HG03139 (cell line): ENCODE measurements at regions not wholly inside any gene's neighbourhood (a gene's known extent, or its start where the extent isn't known, plus 50 kb on each side); places are given as distances from the start of the nearest gene placed in this dataset.
"Not testable (repeated sequence)": the region's sequence is repeated elsewhere in the genome, so short reads cannot be mapped to it uniquely, and the experiment has no call there.

Experiments
- ATAC-seq: cut with Tn5 transposase; IDR thresholded peaks from one replicate; pipeline ENCODE4 v1.9.1; 2021; ENCODE audit not compliant: unreplicated experiment

DNA sequence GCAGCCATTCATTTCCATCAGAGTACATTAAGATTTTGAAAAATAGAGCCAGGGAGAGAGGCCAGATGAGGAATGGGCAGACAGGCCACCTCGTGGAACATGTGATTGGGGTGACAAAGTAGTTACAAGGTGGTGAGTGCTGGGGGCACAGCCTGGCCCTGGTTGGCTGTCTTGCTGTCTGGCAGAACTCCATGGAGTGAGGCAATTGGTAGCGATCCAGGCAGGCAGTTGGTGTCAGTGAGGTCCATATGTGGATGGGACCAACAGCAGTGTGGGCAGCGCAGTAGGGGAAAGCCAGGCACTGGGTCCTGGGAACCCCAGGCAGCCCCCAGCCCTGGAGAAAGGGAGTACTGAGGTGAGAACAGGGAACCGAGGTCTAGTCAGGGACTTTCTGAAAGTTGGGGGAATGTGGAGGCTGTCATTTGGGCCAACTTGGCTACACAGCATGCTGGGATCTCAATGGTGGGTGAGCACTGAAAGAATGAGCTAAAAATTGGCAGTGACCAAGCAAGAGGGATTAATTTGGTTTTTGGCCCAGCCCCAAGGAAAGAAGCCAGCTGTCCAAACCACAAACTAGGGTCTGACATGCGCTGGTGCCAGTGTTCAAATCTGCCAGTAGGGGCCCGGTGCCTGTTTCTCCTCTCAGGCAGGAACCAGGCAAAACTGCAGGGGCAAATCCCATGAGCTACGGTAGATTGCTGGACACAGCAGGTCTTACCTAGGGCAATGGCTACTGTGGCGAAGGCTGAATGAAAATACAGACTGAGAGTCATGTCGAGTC is 61.4 kb upstream of the E2F3 start:
- no peak for ATAC-seq

DNA sequence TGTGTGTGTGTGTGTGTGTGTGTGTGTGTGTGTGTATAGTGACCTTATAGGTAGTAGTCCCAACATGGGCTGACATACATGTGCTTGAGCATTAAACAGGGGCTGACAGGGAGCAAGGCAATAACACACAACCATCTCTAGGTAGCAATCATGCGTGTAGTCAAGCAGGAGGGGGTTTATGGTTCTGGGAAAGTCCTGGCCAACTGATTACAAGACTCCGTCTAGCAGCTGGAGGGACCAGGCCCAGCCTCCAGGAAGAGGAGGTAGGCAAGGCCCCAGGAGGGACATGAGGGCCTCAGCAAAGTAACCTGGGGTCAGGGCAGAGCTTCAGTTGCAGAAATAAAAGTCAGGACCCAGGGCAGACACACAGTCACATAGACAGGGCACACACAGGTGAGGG is 60.6 kb upstream of the E2F3 start:
- ATAC-seq, result no peak

DNA sequence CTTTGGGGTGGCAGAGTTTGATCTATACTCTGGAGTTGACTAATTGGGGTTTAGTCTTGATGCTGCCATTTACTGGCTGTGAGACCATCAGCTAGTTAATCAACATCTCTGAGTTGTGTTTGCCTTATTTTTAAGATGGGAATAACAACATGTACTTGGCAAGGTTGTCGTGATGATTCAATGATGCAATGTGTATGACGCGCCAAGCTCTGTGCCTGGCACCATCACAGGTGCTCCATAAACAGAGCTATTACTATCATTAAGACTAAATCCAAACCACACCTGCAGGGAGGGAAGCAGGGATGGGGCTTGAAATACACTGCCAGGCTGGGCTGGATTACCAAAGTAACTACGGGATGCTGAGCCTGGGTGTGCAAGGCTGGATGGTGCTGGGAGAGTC is 60.1 kb upstream of the E2F3 start:
- no peak for ATAC-seq

DNA sequence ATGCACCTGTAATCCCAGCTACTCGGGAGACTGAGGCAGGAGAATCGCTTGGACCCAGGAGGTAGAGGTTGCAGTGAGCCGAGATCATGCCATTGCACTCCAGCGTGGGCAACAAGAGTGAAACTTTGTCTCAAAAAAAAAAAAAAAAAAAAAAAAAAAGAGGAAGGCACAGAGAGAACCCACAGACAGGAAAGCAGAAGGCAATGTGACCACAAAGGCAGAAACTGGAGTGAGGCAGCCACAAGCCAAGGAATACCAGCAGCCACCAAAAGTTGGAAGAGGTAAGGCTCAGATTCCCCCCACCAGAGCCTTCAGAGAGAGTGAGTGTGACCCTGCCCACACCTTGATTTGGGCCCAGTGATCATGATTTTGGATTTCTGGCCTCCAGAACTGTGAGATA is 54.7 kb upstream of the E2F3 start:
- not testable (repeated sequence) for ATAC-seq

DNA sequence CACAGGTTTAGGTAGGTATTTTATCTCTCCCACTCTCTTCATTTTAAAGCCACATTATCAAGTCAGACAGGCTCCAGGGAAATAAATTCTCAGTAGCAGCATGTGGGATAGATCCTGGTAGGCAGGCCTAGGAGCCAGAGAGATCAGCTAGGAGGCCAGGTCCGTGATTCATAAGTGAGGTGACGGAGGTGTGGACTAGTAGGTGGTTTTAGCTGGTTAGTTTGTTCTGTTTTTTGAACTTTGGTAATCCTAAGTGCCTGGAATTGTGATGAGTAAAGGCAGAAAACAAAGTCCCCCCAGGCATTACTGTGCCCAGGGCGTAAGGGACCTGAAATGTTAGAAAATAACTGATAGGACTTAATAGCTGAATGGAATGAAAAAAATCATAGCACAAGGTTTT is 53.6 kb upstream of the E2F3 start:
- ATAC-seq, result no peak

DNA sequence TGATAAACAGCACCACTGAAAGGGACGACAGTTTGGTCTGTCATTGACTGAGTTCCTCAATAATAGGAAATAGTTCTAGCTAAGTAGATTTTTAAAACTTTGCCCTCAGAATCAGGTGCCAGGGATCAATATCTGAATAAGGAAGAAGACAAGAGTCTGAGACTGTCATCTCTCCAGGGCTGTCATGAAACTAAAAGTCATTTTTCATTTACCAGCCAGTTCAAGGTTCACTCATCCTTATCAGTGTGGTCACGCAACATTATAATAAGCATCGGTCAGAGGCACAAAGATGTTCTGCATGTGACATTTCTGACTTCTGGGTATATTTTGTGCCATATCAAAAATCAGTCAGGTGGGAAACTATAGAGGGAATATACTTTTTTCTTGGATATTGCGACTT is 52.5 kb upstream of the E2F3 start:
- ATAC-seq, result no peak

DNA sequence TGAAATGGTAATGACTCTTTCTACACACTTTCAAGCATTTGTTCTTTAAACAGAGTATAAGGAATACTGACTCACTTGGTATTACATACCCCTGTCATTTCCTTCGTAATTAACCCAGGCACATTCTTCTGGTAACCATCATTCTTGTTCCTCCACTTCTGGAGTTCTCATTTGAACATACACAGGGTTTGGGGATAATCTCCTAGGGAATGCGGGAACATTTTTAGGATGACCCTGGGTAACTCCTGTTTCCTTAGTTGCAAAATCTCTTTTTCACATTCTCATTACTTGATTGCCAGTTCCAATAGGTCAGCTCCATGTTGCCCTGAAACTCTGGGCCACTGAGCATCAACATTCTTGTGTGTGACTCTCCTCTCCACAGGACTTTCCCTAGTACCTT is 51.5 kb upstream of the E2F3 start:
- ATAC-seq, result no peak

DNA sequence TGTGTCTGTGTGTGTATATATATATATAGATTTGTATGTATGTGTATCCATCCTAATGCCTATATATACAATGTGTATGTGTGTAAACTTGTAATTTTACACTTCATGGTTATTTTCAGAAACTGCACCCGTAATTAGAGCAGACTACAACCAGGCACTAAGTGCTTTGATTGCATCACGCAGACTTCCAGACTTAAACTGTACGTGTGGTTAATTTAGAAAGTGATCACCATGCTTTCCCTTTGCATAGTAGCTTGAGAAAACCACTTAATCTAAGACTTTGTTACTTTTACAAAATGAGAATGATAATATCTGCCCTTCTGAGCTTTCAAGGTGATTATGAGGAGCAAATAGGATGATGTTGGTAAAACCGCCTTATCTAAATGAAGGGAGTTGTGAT is 50.1 kb upstream of the E2F3 start:
- ATAC-seq, result no peak
